Effector memory CD4-positive, alpha-beta T cell (primary cell): ENCODE measurements at regions not wholly inside any gene's neighbourhood (a gene's known extent, or its start where the extent isn't known, plus 50 kb on each side); places are given as distances from the start of the nearest gene placed in this dataset.

Experiments
- DNase-seq, 3 donors: peaks; one replicate each; pipeline ENCODE4 v3.0.0-alpha.2; 2020
- H3K27ac ChIP-seq: 2 replicates; pipeline ENCODE4 v1.7.0; 2013; ENCODE audit warnings: mild to moderate bottlenecking, low read length, moderate library complexity; ENCODE audit not compliant: insufficient read depth, poor library complexity, severe bottlenecking
- H3K27me3 ChIP-seq: replicated peaks from 2 replicates; pipeline ENCODE4 v1.7.0; 2013; ENCODE audit warnings: mild to moderate bottlenecking, low read length; ENCODE audit not compliant: insufficient read depth, control insufficient read depth, poor library complexity, severe bottlenecking
- H3K36me3 ChIP-seq: 2 replicates; pipeline ENCODE4 v1.7.0; 2013; ENCODE audit warnings: mild to moderate bottlenecking, low read length, moderate library complexity; ENCODE audit not compliant: control insufficient read depth, insufficient read depth
- H3K4me1 ChIP-seq: 2 replicates; pipeline ENCODE4 v1.7.0; 2013; ENCODE audit warnings: low read length, mild to moderate bottlenecking; ENCODE audit not compliant: control insufficient read depth, insufficient read depth, poor library complexity, severe bottlenecking
- H3K4me3 ChIP-seq: 2 replicates; pipeline ENCODE4 v1.7.0; 2013; ENCODE audit warnings: low read length, low read depth, mild to moderate bottlenecking; ENCODE audit not compliant: insufficient read depth, poor library complexity, severe bottlenecking
- H3K9me3 ChIP-seq: 2 replicates; pipeline ENCODE4 v1.7.0; 2013; ENCODE audit warnings: mild to moderate bottlenecking, low read length, moderate library complexity; ENCODE audit not compliant: control insufficient read depth

DNA sequence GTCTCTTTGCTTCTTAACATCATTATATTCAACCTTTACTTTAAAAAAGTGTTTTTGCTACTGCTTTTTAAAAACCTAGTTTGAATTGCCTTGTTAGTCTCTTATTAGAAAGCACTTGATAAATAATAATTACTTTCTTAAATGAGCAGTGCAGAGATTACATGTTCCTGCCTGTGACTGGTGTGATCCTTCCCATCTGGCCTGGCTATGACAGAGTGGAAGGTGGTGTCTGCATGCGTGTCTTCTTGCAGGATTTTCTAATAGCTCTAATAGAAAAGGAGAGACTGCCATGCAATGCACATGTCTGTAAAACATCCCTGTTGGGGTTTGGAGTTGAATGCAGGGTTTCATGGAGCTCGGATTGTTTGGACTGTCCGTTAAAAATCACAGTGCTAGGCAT, 425.8 kb upstream of the TPM1 start:
- no peaks in the 10 kb centered on the region for H3K4me1 ChIP-seq
- no peaks in the 10 kb centered on the region for H3K36me3 ChIP-seq
- no peak overlapping the region for H3K4me3 ChIP-seq
- DNase-seq: no peak
- H3K9me3 ChIP-seq: no peaks in the 10 kb centered on the region
- H3K27ac ChIP-seq: no peak overlapping the region
- H3K27me3 ChIP-seq: no peaks in the 10 kb centered on the region

DNA sequence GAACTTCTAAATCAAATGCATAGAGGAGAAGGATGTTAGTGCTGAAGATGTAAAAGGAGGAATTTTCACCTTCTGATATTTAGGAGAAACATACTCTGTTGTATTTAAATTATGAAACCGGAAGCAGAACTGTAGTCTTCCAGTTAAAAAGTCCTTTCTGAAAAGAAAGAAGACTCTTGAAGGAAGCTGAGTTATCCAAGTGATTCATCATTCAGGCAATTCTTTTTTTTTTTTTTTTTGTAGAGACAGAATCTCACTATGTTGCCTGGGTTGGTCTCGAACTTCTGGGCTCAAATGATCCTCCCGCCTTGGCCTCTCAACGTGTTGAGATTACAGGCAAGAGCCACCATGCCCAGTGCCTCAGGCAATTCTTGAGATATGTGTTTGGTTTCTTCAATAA, 424.8 kb upstream of the TPM1 start:
- Histone ChIP-seq H3K4me3 (no peak overlapping the region), H3K27ac (no peak overlapping the region), H3K36me3 (no peaks in the 10 kb centered on the region), H3K27me3 (no peaks in the 10 kb centered on the region), H3K9me3 (no peaks in the 10 kb centered on the region), H3K4me1 (no peaks in the 10 kb centered on the region)
- no peak for DNase-seq

DNA sequence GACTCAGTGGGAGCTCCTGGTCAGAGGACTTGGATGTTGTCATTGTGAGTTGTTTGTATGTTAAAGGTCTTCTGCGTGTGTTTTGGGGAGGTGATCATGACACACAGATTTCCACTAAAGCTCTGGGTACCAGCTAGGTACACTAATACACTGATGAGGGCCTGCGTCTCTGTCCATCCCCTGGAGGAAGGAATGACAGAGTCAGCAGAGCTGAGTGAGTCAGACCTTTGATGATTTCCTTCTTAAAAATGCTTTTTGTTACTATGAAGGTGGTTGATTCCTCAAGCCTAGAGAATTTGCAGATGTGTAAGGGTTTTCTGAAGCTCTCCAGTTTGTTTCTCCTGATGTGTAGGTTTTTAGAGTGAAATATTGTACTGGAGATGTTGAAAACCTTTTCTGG, 424.1 kb upstream of the TPM1 start:
- no peak for DNase-seq
- Histone ChIP-seq H3K4me1 (no peaks in the 10 kb centered on the region), H3K27me3 (no peaks in the 10 kb centered on the region), H3K27ac (no peak overlapping the region), H3K9me3 (no peaks in the 10 kb centered on the region), H3K4me3 (no peak overlapping the region), H3K36me3 (no peaks in the 10 kb centered on the region)

DNA sequence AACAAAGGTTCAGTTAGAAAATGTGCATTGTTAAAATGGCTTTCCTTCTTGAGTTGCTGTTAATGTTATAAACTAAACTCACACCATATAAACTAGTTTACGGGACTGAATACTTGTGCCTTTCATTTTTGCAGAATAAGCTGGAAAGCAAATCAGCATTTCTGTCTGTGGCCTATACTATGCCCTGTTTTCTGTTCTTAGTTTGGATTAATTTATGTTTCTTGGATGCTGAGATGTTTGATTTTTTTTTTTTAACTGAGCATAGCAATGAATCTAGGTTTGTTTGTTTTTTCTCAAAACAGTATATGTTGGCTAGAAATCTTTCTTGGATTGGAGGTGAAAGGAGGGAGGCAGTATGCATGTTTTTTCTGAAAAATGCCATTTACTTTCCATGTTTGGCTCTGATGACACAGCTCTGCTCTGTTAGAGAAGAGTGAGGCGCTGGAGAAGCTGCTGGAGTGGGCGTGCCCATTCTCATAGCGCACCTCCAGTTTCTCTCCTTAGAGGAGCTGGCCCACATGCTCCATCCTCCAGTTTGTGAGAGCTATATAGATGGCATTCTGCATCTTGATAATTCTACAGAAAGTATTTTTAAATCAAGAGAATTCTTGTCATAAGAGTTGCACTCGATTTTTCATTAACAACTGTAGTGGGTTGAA, 423.6 kb upstream of the TPM1 start:
- H3K27me3 ChIP-seq: no peaks in the 10 kb centered on the region
- no peak for DNase-seq
- H3K27ac ChIP-seq: no peak overlapping the region
- H3K4me1 ChIP-seq: no peaks in the 10 kb centered on the region
- H3K36me3 ChIP-seq: no peaks in the 10 kb centered on the region
- H3K4me3 ChIP-seq: no peak overlapping the region
- no peaks in the 10 kb centered on the region for H3K9me3 ChIP-seq

DNA sequence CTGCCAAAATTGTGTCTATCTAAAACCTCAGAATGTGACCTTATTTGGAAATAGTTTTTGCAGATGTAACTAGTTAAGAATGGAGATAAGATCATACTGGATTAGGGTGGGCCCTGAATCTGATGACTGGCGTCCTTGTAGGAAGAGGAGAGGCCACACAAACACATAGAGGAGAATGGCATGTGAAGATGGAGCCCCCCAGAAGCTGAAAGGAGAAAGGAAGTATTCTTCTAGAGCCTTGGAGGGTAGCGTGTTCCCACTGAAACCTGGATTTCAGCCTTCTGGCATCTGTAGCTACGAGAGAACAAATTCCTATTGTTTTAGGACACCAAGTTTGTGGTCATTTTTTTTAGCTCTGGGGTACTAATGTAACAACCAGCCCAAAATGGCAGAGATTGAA, 423.0 kb upstream of the TPM1 start:
- H3K27me3 ChIP-seq: no peaks in the 10 kb centered on the region
- H3K27ac ChIP-seq: no peak overlapping the region
- H3K36me3 ChIP-seq: no peaks in the 10 kb centered on the region
- no peaks in the 10 kb centered on the region for H3K4me1 ChIP-seq
- no peaks in the 10 kb centered on the region for H3K9me3 ChIP-seq
- H3K4me3 ChIP-seq: no peak overlapping the region
- no peak for DNase-seq

DNA sequence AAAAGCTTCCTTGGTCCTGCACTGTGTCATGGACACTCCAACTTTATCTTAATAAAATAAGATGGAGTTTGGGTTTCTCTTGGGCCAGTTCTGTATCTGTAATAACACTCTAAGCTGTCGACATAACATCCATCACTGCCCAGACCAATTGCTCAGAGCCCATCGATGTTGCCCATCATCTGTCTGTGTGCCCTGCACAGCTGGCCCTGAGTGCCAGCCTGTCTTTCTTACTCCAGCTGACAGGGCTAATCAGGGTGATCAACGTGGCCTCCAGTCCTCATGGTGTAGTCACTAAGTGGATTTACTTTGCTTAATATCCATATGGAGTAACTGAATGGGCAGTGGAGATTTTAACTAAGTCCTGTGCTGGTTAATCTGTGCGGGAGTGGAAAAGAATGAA, 419.8 kb upstream of the TPM1 start:
- no peaks in the 10 kb centered on the region for H3K4me1 ChIP-seq
- no peaks in the 10 kb centered on the region for H3K9me3 ChIP-seq
- no peak overlapping the region for H3K27ac ChIP-seq
- no peak for DNase-seq
- H3K4me3 ChIP-seq: no peak overlapping the region
- no peaks in the 10 kb centered on the region for H3K36me3 ChIP-seq
- no peaks in the 10 kb centered on the region for H3K27me3 ChIP-seq

DNA sequence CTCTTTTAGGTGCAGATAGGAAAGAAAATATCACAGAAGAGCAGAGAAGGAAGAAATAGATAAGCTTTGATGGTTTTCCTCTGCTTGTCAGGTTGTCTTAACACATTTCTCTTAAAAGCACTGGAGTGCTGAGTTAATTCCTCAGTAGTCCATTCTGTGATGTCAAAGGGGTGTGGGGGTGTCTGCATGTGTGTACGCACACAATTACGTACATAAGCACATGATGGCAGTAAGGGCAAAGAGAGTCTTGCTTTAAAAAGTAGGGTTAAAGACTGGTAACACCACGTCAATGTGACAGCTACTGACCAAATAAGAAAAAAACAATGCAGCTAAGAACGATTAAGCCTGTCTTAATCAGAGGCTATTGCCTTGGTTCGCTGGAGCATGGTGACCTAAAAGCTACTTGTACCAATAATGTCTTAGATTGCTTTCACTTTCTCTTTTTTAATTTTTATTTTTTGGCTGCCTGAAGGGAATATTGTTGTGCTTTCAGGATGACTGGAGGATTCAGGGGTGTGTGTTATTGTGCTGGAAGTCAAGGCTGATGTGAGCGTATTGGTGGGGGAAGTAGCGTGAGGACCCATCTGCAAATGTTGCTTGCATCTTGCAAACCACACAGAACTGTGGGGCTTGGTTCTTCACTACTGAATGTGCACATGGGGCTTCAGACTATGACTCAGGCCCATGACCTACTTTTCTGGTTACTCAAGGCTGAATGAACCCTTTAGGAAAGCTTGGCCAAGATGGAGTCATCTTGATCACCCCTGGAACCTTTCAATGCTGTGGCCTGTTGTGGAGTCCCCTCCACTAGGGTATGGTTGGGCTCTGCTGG, 417.8 kb upstream of the TPM1 start:
- H3K36me3 ChIP-seq: no peaks in the 10 kb centered on the region
- H3K4me1 ChIP-seq: no peaks in the 10 kb centered on the region
- H3K9me3 ChIP-seq: no peaks in the 10 kb centered on the region
- no peak for DNase-seq
- no peak overlapping the region for H3K27ac ChIP-seq
- H3K4me3 ChIP-seq: no peak overlapping the region
- H3K27me3 ChIP-seq: no peaks in the 10 kb centered on the region

DNA sequence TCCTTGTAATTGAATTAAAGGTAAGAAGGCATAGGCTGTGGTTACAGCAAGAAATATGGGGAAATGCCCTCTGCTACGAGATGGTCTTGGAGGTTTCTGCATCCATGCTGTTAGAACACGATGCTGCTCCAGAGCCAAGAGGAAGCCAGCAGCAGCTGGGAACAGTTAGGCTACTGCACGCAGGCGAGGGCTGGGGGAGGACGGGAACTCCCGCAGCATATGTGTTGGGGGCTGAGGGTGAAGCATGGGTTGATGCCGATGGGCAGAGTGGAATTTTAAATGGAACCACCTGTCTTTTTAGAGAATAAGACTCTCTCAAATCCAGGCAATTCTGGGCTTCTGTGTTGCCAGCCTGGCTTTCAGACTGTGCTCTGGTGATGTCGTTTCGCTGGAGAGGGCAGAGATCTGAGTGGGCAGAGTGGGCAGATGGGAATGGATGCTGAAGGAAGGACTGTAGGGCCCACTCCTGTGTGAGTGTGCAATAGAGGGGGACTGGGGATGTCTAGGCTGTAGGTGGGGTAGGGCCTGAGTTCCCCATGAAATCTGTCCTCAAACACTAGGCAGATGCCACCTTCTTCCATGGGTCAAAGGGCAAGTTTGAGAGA, 417.0 kb upstream of the TPM1 start:
- H3K4me1 ChIP-seq: no peaks in the 10 kb centered on the region
- H3K4me3 ChIP-seq: no peak overlapping the region
- no peaks in the 10 kb centered on the region for H3K36me3 ChIP-seq
- H3K27me3 ChIP-seq: no peaks in the 10 kb centered on the region
- no peaks in the 10 kb centered on the region for H3K9me3 ChIP-seq
- H3K27ac ChIP-seq: no peak overlapping the region
- DNase-seq: no peak

DNA sequence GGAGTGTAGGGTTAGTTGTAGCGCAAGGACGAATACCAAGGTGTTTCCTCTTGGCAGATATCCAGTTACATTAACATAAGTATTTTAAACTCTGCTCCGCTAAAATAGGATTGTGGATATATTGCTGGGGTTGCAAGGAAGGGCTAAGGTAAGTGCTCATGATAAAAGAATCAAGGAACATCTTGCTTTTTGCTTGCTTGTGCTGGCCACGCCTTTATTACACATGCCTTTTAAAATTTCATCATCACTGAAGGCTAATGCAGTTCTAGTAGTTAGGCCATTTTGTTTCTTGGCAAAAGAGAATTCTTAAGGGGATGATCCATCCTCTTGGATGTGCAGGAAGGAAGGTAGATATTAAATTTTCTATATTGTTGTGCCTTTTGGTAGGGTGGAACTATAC, 415.6 kb upstream of the TPM1 start:
- Histone ChIP-seq H3K27ac (no peak overlapping the region), H3K4me1 (no peaks in the 10 kb centered on the region), H3K4me3 (no peak overlapping the region), H3K36me3 (no peaks in the 10 kb centered on the region), H3K9me3 (no peaks in the 10 kb centered on the region), H3K27me3 (no peaks in the 10 kb centered on the region)
- DNase-seq: no peak

DNA sequence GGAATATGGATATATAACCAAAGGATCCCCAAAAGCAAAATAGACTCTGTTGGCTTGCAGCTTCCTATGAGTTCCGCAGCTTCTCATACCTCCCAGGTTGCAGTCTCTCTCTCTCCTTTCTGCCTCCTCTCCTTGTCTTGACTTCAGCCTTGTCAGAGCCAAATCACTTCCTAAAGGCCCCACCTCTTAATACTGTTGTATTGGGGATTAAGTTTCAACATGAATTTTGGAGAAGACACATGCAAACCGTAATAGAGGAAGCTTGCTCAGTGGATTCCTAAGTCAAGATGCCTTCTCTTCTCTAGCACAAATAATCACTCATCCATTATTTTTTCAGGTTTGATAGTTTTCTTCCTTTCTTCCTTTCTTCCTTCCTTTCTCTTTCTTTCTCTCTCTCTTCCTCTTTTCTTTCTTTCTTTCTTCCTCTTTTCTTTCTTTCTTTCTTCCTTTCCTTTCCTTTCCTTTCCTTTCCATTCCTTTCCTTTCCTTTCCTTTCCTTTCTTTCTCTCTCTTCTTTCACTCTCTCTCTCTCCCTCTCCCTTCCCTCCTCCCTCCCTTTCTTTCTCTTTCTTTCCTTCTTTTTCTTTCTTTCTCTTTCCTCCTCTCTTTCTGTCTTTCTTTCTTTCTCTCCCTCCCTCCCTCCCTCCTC, 411.3 kb upstream of the TPM1 start:
- H3K36me3 ChIP-seq: no peaks in the 10 kb centered on the region
- H3K9me3 ChIP-seq: no peaks in the 10 kb centered on the region
- H3K27me3 ChIP-seq: no peaks in the 10 kb centered on the region

More for the DNA sequence above, 411.3 kb upstream of the TPM1 start:
- no peak for DNase-seq
- no peak overlapping the region for H3K27ac ChIP-seq
- no peak overlapping the region for H3K4me3 ChIP-seq
- H3K4me1 ChIP-seq: no peaks in the 10 kb centered on the region
